H1 (cell line): ENCODE measurements at regions not wholly inside any gene's neighbourhood (a gene's known extent, or its start where the extent isn't known, plus 50 kb on each side); places are given as distances from the start of the nearest gene placed in this dataset.

Experiments used
- ASH2L ChIP-seq: fragments of 200-600, 300-600 bp; sonication (generic); IDR thresholded peaks from one replicate; pipeline ENCODE4 v1.7.1; 2017; ENCODE audit warnings: low read length
- CBX8 ChIP-seq: fragments of 300-800, 300-1000 bp; sonication (generic); IDR thresholded peaks from 2 replicates; pipeline ENCODE4 v1.7.1; 2016; ENCODE audit warnings: low read depth, low read length, borderline replicate concordance
- CHD7 ChIP-seq: fragments of 300-600 bp; sonication (generic); IDR thresholded peaks from 2 replicates; pipeline ENCODE4 v1.7.1; 2012; ENCODE audit warnings: low read length, moderate library complexity, mild to moderate bottlenecking, inconsistent platforms; ENCODE audit not compliant: insufficient replicate concordance
- CTCF ChIP-seq, 3 experiments: IDR thresholded peaks; 1 replicate in 2 of 3; 2 replicates in 1 of 3; pipeline versions ENCODE4 v1.5.1 to v1.6.1; 2011; ENCODE audit warnings: low read length in 3 of 3, mild to moderate bottlenecking in 3 of 3, inconsistent platforms in 2 of 3, low read depth in 1 of 3, moderate library complexity in 1 of 3; ENCODE audit not compliant: insufficient read depth in 1 of 3; ENCODE audit errors: control extremely low read depth in 1 of 3
- SP1 ChIP-seq: IDR thresholded peaks from 2 replicates; pipeline ENCODE4 v1.6.1; 2011; ENCODE audit warnings: low read depth, low read length

DNA sequence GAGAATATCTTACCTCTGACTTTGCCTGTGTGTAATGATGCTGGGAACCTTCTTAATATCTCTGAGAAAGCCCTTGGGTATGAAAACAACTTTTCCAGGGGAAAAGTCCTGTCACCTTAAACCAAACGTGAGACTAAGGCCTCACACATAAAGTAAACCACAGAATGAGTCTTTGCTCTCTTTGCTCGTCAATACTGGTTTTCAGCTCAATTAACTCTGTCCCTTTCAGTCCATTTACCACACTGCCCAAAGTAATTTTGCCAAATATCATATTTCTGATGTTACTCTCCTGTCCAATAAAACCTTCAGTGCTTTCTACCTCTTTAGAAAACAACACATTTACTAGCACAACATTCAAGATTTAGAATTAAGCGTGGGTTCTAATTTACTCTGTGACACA, 100.5 kb upstream of the HMGCLL1 start (continued):
- TF ChIP-seq ASH2L = no peak
- no peak for TF ChIP-seq CHD7
- no peak for TF ChIP-seq CBX8
- no peak for TF ChIP-seq SP1
- TF ChIP-seq CTCF (IDR thresholded peaks at IDR 0.05; ENCODE audit: control extremely low read depth in 1 of 3, insufficient read depth in 1 of 3, low read depth in 1 of 3, low read length in 3 of 3) = no peak
